K562 (cell line): ENCODE measurements at regions not wholly inside any gene's neighbourhood (a gene's known extent, or its start where the extent isn't known, plus 50 kb on each side); places are given as distances from the start of the nearest gene placed in this dataset.

Experiments
- ATAC-seq: fragments of 200-7000 bp; cut with Tn5 transposase; 3 replicates; pipeline ENCODE4 v1.9.1; 2020; ENCODE audit warnings: moderate library complexity
- BruUV-seq: library from RNA; stranded (reverse); fragments of 400-500 nt; replicated peaks from 2 replicates; lab custom pipeline; 2021; lab: Mats Ljungman, UMichigan
- CTCF ChIA-PET: fragments of 300-600 bp; formaldehyde crosslinking; extraction: SDS; loops from one replicate; lab custom pipeline; 2021; ENCODE audit warnings: low intra/inter-chr PET ratio; lab: Yijun Ruan, JAX
- POLR2A ChIA-PET: fragments of 300-600, 350-650 bp; sonication (Branson Sonifier 250); formaldehyde crosslinking; extraction: SDS; loops from one replicate; lab custom pipeline; 2021; ENCODE audit warnings: antibody characterized with exemption, inconsistent platforms; lab: Yijun Ruan, JAX
- DNase-seq, 4 experiments: peaks; one replicate each; pipeline versions ENCODE4 v3.0.0 to v3.0.0-alpha.2; 2011 to 2018; ENCODE audit warnings: low spot score in 3 of 4, mixed read lengths in 3 of 4; ENCODE audit errors: extremely low read depth in 1 of 4
- FAIRE-seq: peaks from 2 replicates; lab custom pipeline; 2011; peaks lifted over from hg19 to GRCh38; lab: Jason Lieb, UNC
- H2AFZ ChIP-seq: 2 replicates; pipeline ENCODE4 v1.6.0; 2011; ENCODE audit warnings: low read depth, low read length, control low read depth, inconsistent platforms
- H3K27ac ChIP-seq: fragments of 200-600 bp; 3 replicates; pipeline ENCODE4 v1.8.0; 2011; ENCODE audit warnings: low read depth, mild to moderate bottlenecking, control low read depth, inconsistent platforms, low read length, moderate library complexity, mixed read lengths; ENCODE audit errors: extremely low read depth
- H3K27me3 ChIP-seq, 2 experiments: fragments of 300-600 bp in 1 of 2; 2 replicates in 1 of 2; 3 replicates in 1 of 2; pipeline versions ENCODE4 v1.6.0 to v1.8.0; 2011; ENCODE audit warnings: inconsistent platforms in 2 of 2, low read length in 2 of 2, mild to moderate bottlenecking in 1 of 2, mixed read lengths in 1 of 2, moderate library complexity in 1 of 2; ENCODE audit not compliant: control insufficient read depth in 2 of 2, insufficient read depth in 2 of 2
- H3K36me3 ChIP-seq: fragments of 300-600 bp; 3 replicates; pipeline ENCODE4 v1.8.0; 2011; ENCODE audit warnings: mild to moderate bottlenecking, low read length, inconsistent platforms; ENCODE audit not compliant: control insufficient read depth, insufficient read depth
- H3K4me1 ChIP-seq, 2 experiments: fragments of 200-600 bp in 1 of 2; replicated peaks in 1 of 2; 2 replicates in 1 of 2; 3 replicates in 1 of 2; pipeline versions ENCODE4 v1.5.1 to v1.8.0; 2011; ENCODE audit warnings: inconsistent platforms in 2 of 2, low read length in 2 of 2, mild to moderate bottlenecking in 1 of 2, mixed read lengths in 1 of 2, moderate library complexity in 1 of 2; ENCODE audit not compliant: control insufficient read depth in 2 of 2, insufficient read depth in 2 of 2
- H3K4me2 ChIP-seq: 2 replicates; pipeline ENCODE4 v1.6.1; 2011; ENCODE audit warnings: low read length, control low read depth, inconsistent platforms, mixed read lengths; ENCODE audit not compliant: insufficient read depth
- H3K4me3 ChIP-seq: fragments of 200-600 bp; sonication (generic), shearing (Covaris generic); 2 replicates; pipeline ENCODE4 v1.5.1; 2016; ENCODE audit warnings: control low read depth, inconsistent platforms
- H3K79me2 ChIP-seq: fragments of 200-600 bp; 3 replicates; pipeline ENCODE4 v1.8.0; 2011; ENCODE audit warnings: low read length, inconsistent platforms; ENCODE audit not compliant: control insufficient read depth, insufficient read depth
- H3K9ac ChIP-seq, 2 experiments: 2 replicates each; pipeline versions ENCODE4 v1.6.0 to v1.6.1; 2011; ENCODE audit warnings: low read depth in 2 of 2, low read length in 2 of 2, control low read depth in 1 of 2, inconsistent platforms in 1 of 2, mild to moderate bottlenecking in 1 of 2, mixed read lengths in 1 of 2; ENCODE audit not compliant: insufficient read depth in 1 of 2
- H3K9me1 ChIP-seq: one replicate; pipeline ENCODE4 v1.6.0; 2011; ENCODE audit warnings: inconsistent platforms, mild to moderate bottlenecking, low read length, moderate library complexity; ENCODE audit not compliant: control insufficient read depth, insufficient read depth
- H3K9me3 ChIP-seq: replicated peaks from 2 replicates; pipeline ENCODE4 v1.5.1; 2011; ENCODE audit warnings: low read depth, low read length, inconsistent platforms; ENCODE audit not compliant: control insufficient read depth, insufficient read depth
- H4K20me1 ChIP-seq: replicated peaks from 2 replicates; pipeline ENCODE4 v1.6.1; 2011; ENCODE audit warnings: low read length, inconsistent platforms, mixed read lengths; ENCODE audit not compliant: control insufficient read depth, insufficient read depth
- CBX8 ChIP-seq: fragments of 200-600 bp; sonication (generic); IDR thresholded peaks from 2 replicates; pipeline ENCODE4 v1.6.1; 2012; ENCODE audit warnings: borderline replicate concordance, mixed run types, low read depth, mild to moderate bottlenecking, moderate library complexity, mixed read lengths, low read length, control low read depth, inconsistent platforms; ENCODE audit not compliant: poor library complexity, severe bottlenecking; ENCODE audit errors: extremely low read depth
- ERF ChIP-seq: fragments of 450-650 bp; formaldehyde crosslinking; IDR thresholded peaks from 2 replicates; pipeline ENCODE4 v1.4.0; 2020; ENCODE audit warnings: mild to moderate bottlenecking, mixed read lengths
- ETV1 ChIP-seq: fragments of 450-650 bp; conservative IDR thresholded peaks from 2 replicates; pipeline ENCODE4 v1.6.1; 2016; ENCODE audit warnings: missing genetic modification characterization, control low read depth, low read depth, missing compliant biosample characterization
- POLR2B ChIP-seq: fragments of 450-650 bp; IDR thresholded peaks from 2 replicates; pipeline ENCODE4 v1.6.1; 2018; ENCODE audit warnings: low read depth; ENCODE audit not compliant: partially characterized antibody
- POLR2H ChIP-seq: IDR thresholded peaks from 2 replicates; pipeline ENCODE4 v1.6.1; 2016; ENCODE audit warnings: missing genetic modification characterization, low read depth, mild to moderate bottlenecking, control low read depth, missing compliant biosample characterization, moderate library complexity
- PYGO2 ChIP-seq: fragments of 450-650 bp; IDR thresholded peaks from 2 replicates; pipeline ENCODE4 v1.6.1; 2016; ENCODE audit warnings: mild to moderate bottlenecking, missing genetic modification characterization, moderate library complexity, missing compliant biosample characterization
- SNRNP70 ChIP-seq: fragments of 200-400 bp; formaldehyde crosslinking; optimal IDR thresholded peaks from 2 replicates; pipeline ENCODE3; 2017; ENCODE audit warnings: low read depth, low read length
- ZNF239 ChIP-seq: fragments of 250-450 bp; sonication (Bioruptor Pico); IDR thresholded peaks from 2 replicates; pipeline ENCODE4 v1.4.0; 2020; ENCODE audit warnings: mild to moderate bottlenecking
- ZNF707 ChIP-seq: fragments of 250-450 bp; sonication (Bioruptor Pico); conservative IDR thresholded peaks from 2 replicates; pipeline ENCODE4 v1.8.0; 2022; ENCODE audit warnings: inconsistent platforms, mild to moderate bottlenecking, moderate library complexity
- ZNF76 ChIP-seq: fragments of 250-450 bp; sonication (Bioruptor Pico); IDR thresholded peaks from 2 replicates; pipeline ENCODE4 v1.4.0; 2020; ENCODE audit warnings: mild to moderate bottlenecking, moderate library complexity, borderline replicate concordance
- WGBS: fragments of 100-300 bp; shearing (Covaris generic); methylation state at CpG from one replicate; pipeline ENCODE4 v1.1.6; 2016; ENCODE audit warnings: low coverage, mixed read lengths; ENCODE audit not compliant: insufficient coverage; ENCODE audit errors: missing lambda C conversion rate; 5-methylcytosine and 5-hydroxymethylcytosine counted together
- in situ Hi-C: fragments of 300-500 bp; cut with MboI; formaldehyde crosslinking; loops from 4 replicates; pipeline ENCODE4 v1.15.0; 2018; ENCODE audit warnings: inconsistent platforms, mixed read lengths
- intact Hi-C: fragments of 100-400 bp; cut with micrococcal nuclease; formaldehyde crosslinking; loops from 2 replicates; pipeline ENCODE4 v1.14.2; 2022
- TF ChIP-seq, protein P1 (sequence below): fragments of 250-450 bp; sonication (Bioruptor Pico); IDR thresholded peaks from 2 replicates; pipeline ENCODE4 v1.8.0; 2021; ENCODE audit warnings: moderate library complexity, mild to moderate bottlenecking, inconsistent platforms
- TF ChIP-seq, protein P2 (sequence below): sonication (generic); formaldehyde crosslinking; IDR thresholded peaks from 2 replicates; pipeline ENCODE4 v1.9.0; 2022; ENCODE audit warnings: mild to moderate bottlenecking, missing genetic modification reagents
- TF ChIP-seq, protein P3 (sequence below): sonication (generic); formaldehyde crosslinking; IDR thresholded peaks from 2 replicates; pipeline ENCODE4 v1.8.1; 2023; ENCODE audit warnings: mild to moderate bottlenecking, missing genetic modification reagents

DNA sequence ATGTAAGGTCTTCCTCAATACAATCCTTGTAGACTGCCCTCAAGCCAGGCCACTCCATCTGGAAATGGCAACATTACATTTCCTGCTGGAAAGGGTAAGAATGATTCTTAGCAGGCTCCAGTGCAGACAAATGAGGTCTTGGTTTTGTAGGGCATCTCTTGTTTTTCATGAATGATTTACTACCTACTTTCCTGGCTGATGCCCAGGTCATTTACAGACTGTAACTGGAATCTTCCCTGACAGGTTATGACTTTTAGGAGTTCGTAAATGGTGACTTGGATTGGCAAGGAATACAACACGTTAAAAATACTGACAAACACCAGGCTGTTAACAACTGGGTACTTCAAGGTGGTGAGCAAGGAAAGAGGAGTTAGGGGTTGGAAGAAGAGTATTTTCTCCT lies 510.5 kb upstream of the TNC start:
- H3K4me3 ChIP-seq, result no peak overlapping the region
- WGBS, result 0% methylated on average over 2 of the region's 2 CpGs
- no peak overlapping the region for H3K27ac ChIP-seq
- BruUV-seq, result no TSS peak
- no peak overlapping the region for H2AFZ ChIP-seq
- no peaks in the 10 kb centered on the region for H3K9me1 ChIP-seq
- no peak overlapping the region for H3K4me2 ChIP-seq
- no peak for DNase-seq
- no peaks in the 10 kb centered on the region for H3K27me3 ChIP-seq
- no peaks in the 10 kb centered on the region for H3K4me1 ChIP-seq
- TF ChIP-seq ZNF76 (CRISPR knock-in tag), result no peak
- TF ChIP-seq, protein P1, sequence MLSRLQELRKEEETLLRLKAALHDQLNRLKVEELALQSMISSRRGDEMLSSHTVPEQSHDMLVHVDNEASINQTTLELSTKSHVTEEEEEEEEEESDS (CRISPR knock-in tag), result no peak
- TF ChIP-seq SNRNP70, result no peak
- no peak for TF ChIP-seq ERF (CRISPR knock-in tag)
- no peak for TF ChIP-seq POLR2B
- no peak for TF ChIP-seq ETV1 (tag)
- TF ChIP-seq, protein P2, sequence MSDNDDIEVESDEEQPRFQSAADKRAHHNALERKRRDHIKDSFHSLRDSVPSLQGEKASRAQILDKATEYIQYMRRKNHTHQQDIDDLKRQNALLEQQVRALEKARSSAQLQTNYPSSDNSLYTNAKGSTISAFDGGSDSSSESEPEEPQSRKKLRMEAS (CRISPR knock-in tag), result no peak
- no peak for TF ChIP-seq PYGO2 (tag)
- TF ChIP-seq ZNF707 (CRISPR knock-in tag), result no peak
- TF ChIP-seq ZNF239 (CRISPR knock-in tag), result no peak
- TF ChIP-seq CBX8, result no peak
- TF ChIP-seq, protein P3, sequence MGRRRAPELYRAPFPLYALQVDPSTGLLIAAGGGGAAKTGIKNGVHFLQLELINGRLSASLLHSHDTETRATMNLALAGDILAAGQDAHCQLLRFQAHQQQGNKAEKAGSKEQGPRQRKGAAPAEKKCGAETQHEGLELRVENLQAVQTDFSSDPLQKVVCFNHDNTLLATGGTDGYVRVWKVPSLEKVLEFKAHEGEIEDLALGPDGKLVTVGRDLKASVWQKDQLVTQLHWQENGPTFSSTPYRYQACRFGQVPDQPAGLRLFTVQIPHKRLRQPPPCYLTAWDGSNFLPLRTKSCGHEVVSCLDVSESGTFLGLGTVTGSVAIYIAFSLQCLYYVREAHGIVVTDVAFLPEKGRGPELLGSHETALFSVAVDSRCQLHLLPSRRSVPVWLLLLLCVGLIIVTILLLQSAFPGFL (CRISPR knock-in tag), result no peak
- no peak for TF ChIP-seq POLR2H (tag)
- ChIA-PET POLR2A (no interaction called here), CTCF (no interaction called here)
- in situ Hi-C loops (no loop called here), intact Hi-C loops (no loop called here)
- no peaks in the 10 kb centered on the region for H4K20me1 ChIP-seq
- no peaks in the 10 kb centered on the region for H3K79me2 ChIP-seq
- H3K9ac ChIP-seq, result no peak overlapping the region
- no peaks in the 10 kb centered on the region for H3K36me3 ChIP-seq
- no peaks in the 10 kb centered on the region for H3K9me3 ChIP-seq
- ATAC-seq, result no peak
- no peak for FAIRE-seq
